ENCODE measurements at regions not wholly inside any gene's neighbourhood (a gene's known extent, or its start where the extent isn't known, plus 50 kb on each side); places are given as distances from the start of the nearest gene placed in this dataset.

DNA sequence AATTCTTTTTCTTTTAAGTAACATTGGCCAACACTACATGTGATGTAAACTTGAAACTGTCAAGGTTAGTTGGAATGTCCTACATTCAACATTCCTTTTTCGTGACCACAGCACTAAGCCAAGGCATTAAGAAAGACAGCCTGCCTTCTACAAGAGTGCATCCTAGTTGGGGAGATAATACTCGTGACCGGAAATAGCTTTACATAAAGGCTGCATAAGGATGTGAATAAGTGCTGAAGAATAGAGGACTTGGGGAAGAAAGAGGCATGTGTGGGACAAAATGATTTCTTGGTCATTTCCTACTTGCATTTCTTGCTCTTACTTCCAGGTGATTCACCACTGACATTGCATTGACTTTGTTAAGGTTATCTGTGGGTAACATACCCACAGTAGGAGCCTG is 282.0 kb downstream of the DMRT2 start:
- Histone ChIP-seq H2AFZ (ENCODE audit: low read depth, low read length) (no peak overlapping the region), H3K4me1 (ENCODE audit: control insufficient read depth, extremely low read depth, insufficient read depth, low read length) (no peaks in the 10 kb centered on the region), H3K27ac (ENCODE audit: insufficient read depth, low read depth, low read length) (no peak overlapping the region), H3K9ac (replicated peaks; ENCODE audit: extremely low read depth, insufficient read depth, low read length) (no peak overlapping the region), H3K79me2 (ENCODE audit: control insufficient read depth, insufficient read depth, low read length) (no peaks in the 10 kb centered on the region), H3K36me3 (ENCODE audit: control insufficient read depth in 2 of 2, extremely low read depth in 1 of 2, insufficient read depth in 2 of 2, low read length in 2 of 2) (no peaks in the 10 kb centered on the region), H3K27me3 (ENCODE audit: control insufficient read depth in 2 of 2, insufficient read depth in 2 of 2, low read length in 2 of 2) (no peaks in the 10 kb centered on the region), H4K20me1 (replicated peaks; ENCODE audit: control insufficient read depth, extremely low read depth, insufficient read depth, low read length) (no peaks in the 10 kb centered on the region), H3K4me2 (ENCODE audit: insufficient read depth, low read length) (no peak overlapping the region), H3K9me1 (replicated peaks; ENCODE audit: control insufficient read depth, extremely low read depth, insufficient read depth, low read length) (no peaks in the 10 kb centered on the region), H3K9me3 (replicated peaks; ENCODE audit: control insufficient read depth, insufficient read depth, low read length) (peaks cover 7% of the 10 kb centered on the region), H3K4me3 (replicated peaks in 1 of 3; ENCODE audit: insufficient read depth in 1 of 3, low read depth in 1 of 3, low read length in 3 of 3) (no peak overlapping the region)
- FAIRE-seq (no peak), DNase-seq (ENCODE audit: low read depth, low spot score) (no peak)
- POLR2A ChIA-PET = no interaction called here
- dilution Hi-C loops (cut with MboI; ENCODE audit: extremely low pct_ligation_motif_present, low sequenced_read_pairs) (no loop called here), intact Hi-C loops (cut with micrococcal nuclease) (no loop called here)
- no TSS peak for BruUV-seq (replicated peaks)
- CTCF ChIA-PET = no interaction called here
- TF ChIP-seq, protein P1, sequence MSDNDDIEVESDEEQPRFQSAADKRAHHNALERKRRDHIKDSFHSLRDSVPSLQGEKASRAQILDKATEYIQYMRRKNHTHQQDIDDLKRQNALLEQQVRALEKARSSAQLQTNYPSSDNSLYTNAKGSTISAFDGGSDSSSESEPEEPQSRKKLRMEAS (IDR thresholded peaks at IDR 0.05; ENCODE audit: insufficient read depth, insufficient read length) = no peak
- TF ChIP-seq JUN (IDR thresholded peaks at IDR 0.05; ENCODE audit: borderline replicate concordance, insufficient read depth, insufficient read length, low read depth) (no peak), FOS (IDR thresholded peaks at IDR 0.05; ENCODE audit: borderline replicate concordance, insufficient read depth, low read length) (no peak), GATA2 (IDR thresholded peaks at IDR 0.05; ENCODE audit: insufficient read depth, insufficient read length, low read depth, low read length) (no peak), EZH2 (IDR thresholded peaks at IDR 0.05; ENCODE audit: borderline replicate concordance, low read depth, low read length, severe bottlenecking) (no peak), POLR2AphosphoS5 (IDR thresholded peaks at IDR 0.05; ENCODE audit: insufficient read depth, low read depth, low read length) (no peak), POLR2A (IDR thresholded peaks at IDR 0.05; ENCODE audit: low read depth, low read length) (no peak), MYC (IDR thresholded peaks at IDR 0.05; ENCODE audit: low read depth, low read length) (no peak)
- TF ChIP-seq, protein P2, sequence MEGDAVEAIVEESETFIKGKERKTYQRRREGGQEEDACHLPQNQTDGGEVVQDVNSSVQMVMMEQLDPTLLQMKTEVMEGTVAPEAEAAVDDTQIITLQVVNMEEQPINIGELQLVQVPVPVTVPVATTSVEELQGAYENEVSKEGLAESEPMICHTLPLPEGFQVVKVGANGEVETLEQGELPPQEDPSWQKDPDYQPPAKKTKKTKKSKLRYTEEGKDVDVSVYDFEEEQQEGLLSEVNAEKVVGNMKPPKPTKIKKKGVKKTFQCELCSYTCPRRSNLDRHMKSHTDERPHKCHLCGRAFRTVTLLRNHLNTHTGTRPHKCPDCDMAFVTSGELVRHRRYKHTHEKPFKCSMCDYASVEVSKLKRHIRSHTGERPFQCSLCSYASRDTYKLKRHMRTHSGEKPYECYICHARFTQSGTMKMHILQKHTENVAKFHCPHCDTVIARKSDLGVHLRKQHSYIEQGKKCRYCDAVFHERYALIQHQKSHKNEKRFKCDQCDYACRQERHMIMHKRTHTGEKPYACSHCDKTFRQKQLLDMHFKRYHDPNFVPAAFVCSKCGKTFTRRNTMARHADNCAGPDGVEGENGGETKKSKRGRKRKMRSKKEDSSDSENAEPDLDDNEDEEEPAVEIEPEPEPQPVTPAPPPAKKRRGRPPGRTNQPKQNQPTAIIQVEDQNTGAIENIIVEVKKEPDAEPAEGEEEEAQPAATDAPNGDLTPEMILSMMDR (IDR thresholded peaks at IDR 0.05; ENCODE audit: extremely low read depth in 1 of 2, insufficient read depth in 1 of 2, low read depth in 1 of 2, low read length in 2 of 2) = no peak

All from endothelial cell of umbilical vein (primary cell).